ENCODE measurements at regions not wholly inside any gene's neighbourhood (a gene's known extent, or its start where the extent isn't known, plus 50 kb on each side); places are given as distances from the start of the nearest gene placed in this dataset.

- no peak for DNase-seq
- Histone ChIP-seq H3K9ac (ENCODE audit: low read length) (no peak overlapping the region), H3K9me2 (replicated peaks; ENCODE audit: insufficient read depth, low read length) (no peaks in the 10 kb centered on the region)
Measured at GRCh38 chr7:22066522-22066921, 120.8 kb upstream of the CDCA7L start.

GRCh38 chr7:22064816-22065215, 119.1 kb upstream of the CDCA7L start:
- Histone ChIP-seq H3K9ac (ENCODE audit: low read length) (no peak overlapping the region), H2AFZ (ENCODE audit: low read length) (no peak overlapping the region), H3K4me2 (ENCODE audit: low read depth, low read length, poor library complexity, severe bottlenecking) (no peak overlapping the region), H3K27me3 (ENCODE audit: low read length) (no peaks in the 10 kb centered on the region), H3K4me1 (ENCODE audit: low read length) (no peaks in the 10 kb centered on the region), H4K20me1 (ENCODE audit: insufficient read depth, low read depth, low read length) (no peaks in the 10 kb centered on the region), H3K9me2 (replicated peaks; ENCODE audit: insufficient read depth, low read length) (no peaks in the 10 kb centered on the region), H3K27ac (ENCODE audit: low read length) (no peak overlapping the region), H3K79me2 (ENCODE audit: low read length) (no peaks in the 10 kb centered on the region), H3K36me3 (ENCODE audit: insufficient read depth, low read length) (no peaks in the 10 kb centered on the region), H3K4me3 (ENCODE audit: low read length) (no peak overlapping the region), H3K9me3 (ENCODE audit: low read length) (no peaks in the 10 kb centered on the region)
- DNase-seq: no peak

More at GRCh38 chr7:22066522-22066921, 120.8 kb upstream of the CDCA7L start:
- Histone ChIP-seq H3K27me3 (ENCODE audit: low read length) (peaks cover 2% of the 10 kb centered on the region; the same call in 1 of the 2 replicates), H4K20me1 (ENCODE audit: insufficient read depth, low read depth, low read length) (no peaks in the 10 kb centered on the region), H3K4me2 (ENCODE audit: low read depth, low read length, poor library complexity, severe bottlenecking) (no peak overlapping the region), H3K27ac (ENCODE audit: low read length) (no peak overlapping the region), H3K36me3 (ENCODE audit: insufficient read depth, low read length) (no peaks in the 10 kb centered on the region), H3K4me1 (ENCODE audit: low read length) (no peaks in the 10 kb centered on the region), H3K9me3 (ENCODE audit: low read length) (no peaks in the 10 kb centered on the region), H2AFZ (ENCODE audit: low read length) (no peak overlapping the region), H3K4me3 (ENCODE audit: low read length) (no peak overlapping the region), H3K79me2 (ENCODE audit: low read length) (no peaks in the 10 kb centered on the region)

- Histone ChIP-seq H3K79me2 (ENCODE audit: low read length) (no peaks in the 10 kb centered on the region), H3K27ac (ENCODE audit: low read length) (no peak overlapping the region), H3K27me3 (ENCODE audit: low read length) (no peaks in the 10 kb centered on the region), H3K9me3 (ENCODE audit: low read length) (no peaks in the 10 kb centered on the region), H4K20me1 (ENCODE audit: insufficient read depth, low read depth, low read length) (no peaks in the 10 kb centered on the region), H3K9ac (ENCODE audit: low read length) (no peak overlapping the region), H3K9me2 (replicated peaks; ENCODE audit: insufficient read depth, low read length) (no peaks in the 10 kb centered on the region), H3K4me3 (ENCODE audit: low read length) (no peak overlapping the region), H3K4me2 (ENCODE audit: low read depth, low read length, poor library complexity, severe bottlenecking) (no peak overlapping the region), H3K4me1 (ENCODE audit: low read length) (no peaks in the 10 kb centered on the region), H2AFZ (ENCODE audit: low read length) (no peak overlapping the region), H3K36me3 (ENCODE audit: insufficient read depth, low read length) (no peaks in the 10 kb centered on the region)
- no peak for DNase-seq
Measured at GRCh38 chr7:22061775-22062174, 116.1 kb upstream of the CDCA7L start.

GRCh38 chr7:22060863-22061262, 115.2 kb upstream of the CDCA7L start:
- Histone ChIP-seq H3K9ac (ENCODE audit: low read length) (no peak overlapping the region), H3K79me2 (ENCODE audit: low read length) (no peaks in the 10 kb centered on the region), H3K4me1 (ENCODE audit: low read length) (no peaks in the 10 kb centered on the region), H3K4me3 (ENCODE audit: low read length) (no peak overlapping the region), H3K36me3 (ENCODE audit: insufficient read depth, low read length) (no peaks in the 10 kb centered on the region), H4K20me1 (ENCODE audit: insufficient read depth, low read depth, low read length) (no peaks in the 10 kb centered on the region), H3K9me3 (ENCODE audit: low read length) (no peaks in the 10 kb centered on the region), H3K4me2 (ENCODE audit: low read depth, low read length, poor library complexity, severe bottlenecking) (no peak overlapping the region), H3K27ac (ENCODE audit: low read length) (no peak overlapping the region), H3K9me2 (replicated peaks; ENCODE audit: insufficient read depth, low read length) (no peaks in the 10 kb centered on the region), H3K27me3 (ENCODE audit: low read length) (no peaks in the 10 kb centered on the region), H2AFZ (ENCODE audit: low read length) (no peak overlapping the region)
- no peak for DNase-seq

GRCh38 chr7:22060197-22060596, 114.5 kb upstream of the CDCA7L start:
- Histone ChIP-seq H3K9ac (ENCODE audit: low read length) (no peak overlapping the region), H3K4me2 (ENCODE audit: low read depth, low read length, poor library complexity, severe bottlenecking) (no peak overlapping the region), H3K27ac (ENCODE audit: low read length) (no peak overlapping the region), H3K4me1 (ENCODE audit: low read length) (no peaks in the 10 kb centered on the region), H2AFZ (ENCODE audit: low read length) (no peak overlapping the region), H4K20me1 (ENCODE audit: insufficient read depth, low read depth, low read length) (no peaks in the 10 kb centered on the region), H3K9me2 (replicated peaks; ENCODE audit: insufficient read depth, low read length) (no peaks in the 10 kb centered on the region), H3K27me3 (ENCODE audit: low read length) (no peaks in the 10 kb centered on the region), H3K4me3 (ENCODE audit: low read length) (no peak overlapping the region), H3K9me3 (ENCODE audit: low read length) (no peaks in the 10 kb centered on the region), H3K36me3 (ENCODE audit: insufficient read depth, low read length) (no peaks in the 10 kb centered on the region), H3K79me2 (ENCODE audit: low read length) (no peaks in the 10 kb centered on the region)
- no peak for DNase-seq

DNA sequence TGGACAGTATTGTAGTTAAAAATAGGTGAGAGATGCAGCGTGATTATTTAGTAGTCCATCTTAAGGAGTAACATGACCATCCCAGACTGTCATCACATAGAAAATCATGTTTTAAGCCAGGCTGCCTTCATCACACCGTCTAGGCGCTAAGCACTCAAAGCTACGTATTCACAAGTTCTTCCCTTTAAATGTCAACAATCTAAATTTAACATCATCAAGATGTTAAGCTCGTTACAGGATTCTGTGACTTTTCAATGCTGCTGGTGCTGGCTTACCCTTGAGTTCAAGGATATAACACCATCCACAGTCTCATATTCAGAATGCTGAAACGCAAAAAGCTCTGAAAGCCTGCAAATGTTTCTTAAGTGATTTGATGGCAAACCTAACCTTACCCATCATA, 109.5 kb upstream of the CDCA7L start:
- no peak overlapping the region for H3K27ac ChIP-seq (ENCODE audit: low read length)
- H2AFZ ChIP-seq (ENCODE audit: low read length): no peak overlapping the region
- no peaks in the 10 kb centered on the region for H3K9me3 ChIP-seq (ENCODE audit: low read length)
- no peaks in the 10 kb centered on the region for H3K27me3 ChIP-seq (ENCODE audit: low read length)
- no peak overlapping the region for H3K4me3 ChIP-seq (ENCODE audit: low read length)
- no peaks in the 10 kb centered on the region for H4K20me1 ChIP-seq (ENCODE audit: insufficient read depth, low read depth, low read length)
- no peak overlapping the region for H3K4me2 ChIP-seq (ENCODE audit: low read depth, low read length, poor library complexity, severe bottlenecking)
- peaks cover 5% of the 10 kb centered on the region; the same call in 1 of the 2 replicates for H3K4me1 ChIP-seq (ENCODE audit: low read length)
- H3K9me2 ChIP-seq (replicated peaks; ENCODE audit: insufficient read depth, low read length): no peaks in the 10 kb centered on the region
- no peaks in the 10 kb centered on the region for H3K36me3 ChIP-seq (ENCODE audit: insufficient read depth, low read length)
- H3K9ac ChIP-seq (ENCODE audit: low read length): no peak overlapping the region
- H3K79me2 ChIP-seq (ENCODE audit: low read length): no peaks in the 10 kb centered on the region
- no peak for DNase-seq

- Histone ChIP-seq H2AFZ (ENCODE audit: low read length) (no peak overlapping the region), H3K9me3 (ENCODE audit: low read length) (no peaks in the 10 kb centered on the region), H3K4me3 (ENCODE audit: low read length) (no peak overlapping the region), H3K36me3 (ENCODE audit: insufficient read depth, low read length) (no peaks in the 10 kb centered on the region), H3K4me2 (ENCODE audit: low read depth, low read length, poor library complexity, severe bottlenecking) (no peak overlapping the region), H4K20me1 (ENCODE audit: insufficient read depth, low read depth, low read length) (no peaks in the 10 kb centered on the region), H3K27me3 (ENCODE audit: low read length) (no peaks in the 10 kb centered on the region), H3K9ac (ENCODE audit: low read length) (no peak overlapping the region), H3K4me1 (ENCODE audit: low read length) (peaks cover 5% of the 10 kb centered on the region; the same call in 1 of the 2 replicates), H3K79me2 (ENCODE audit: low read length) (no peaks in the 10 kb centered on the region), H3K9me2 (replicated peaks; ENCODE audit: insufficient read depth, low read length) (no peaks in the 10 kb centered on the region), H3K27ac (ENCODE audit: low read length) (no peak overlapping the region)
- no peak for DNase-seq
Measured at GRCh38 chr7:22052674-22053365, 107.1 kb upstream of the CDCA7L start.

GRCh38 chr7:22051886-22052673, 106.4 kb upstream of the CDCA7L start:
- H3K27ac ChIP-seq (ENCODE audit: low read length): no peak overlapping the region
- no peak for DNase-seq

More at GRCh38 chr7:22051886-22052673, 106.4 kb upstream of the CDCA7L start:
- H3K4me1 ChIP-seq (ENCODE audit: low read length): peaks cover 5% of the 10 kb centered on the region; the same call in 1 of the 2 replicates
- H3K9ac ChIP-seq (ENCODE audit: low read length): no peak overlapping the region
- no peaks in the 10 kb centered on the region for H3K27me3 ChIP-seq (ENCODE audit: low read length)
- no peaks in the 10 kb centered on the region for H3K9me3 ChIP-seq (ENCODE audit: low read length)
- no peak overlapping the region for H2AFZ ChIP-seq (ENCODE audit: low read length)
- H3K79me2 ChIP-seq (ENCODE audit: low read length): no peaks in the 10 kb centered on the region
- no peaks in the 10 kb centered on the region for H3K9me2 ChIP-seq (replicated peaks; ENCODE audit: insufficient read depth, low read length)
- H3K4me3 ChIP-seq (ENCODE audit: low read length): no peak overlapping the region
- H3K4me2 ChIP-seq (ENCODE audit: low read depth, low read length, poor library complexity, severe bottlenecking): no peak overlapping the region
- H3K36me3 ChIP-seq (ENCODE audit: insufficient read depth, low read length): no peaks in the 10 kb centered on the region
- no peaks in the 10 kb centered on the region for H4K20me1 ChIP-seq (ENCODE audit: insufficient read depth, low read depth, low read length)

Measured in Karpas-422 (cell line).